Activated naive CD8-positive, alpha-beta T cell treated with anti-CD3 and anti-CD28 coated beads, Interleukin-2, amount 50 U/mL, for 24 hours (primary cell): ENCODE measurements at regions not wholly inside any gene's neighbourhood (a gene's known extent, or its start where the extent isn't known, plus 50 kb on each side); places are given as distances from the start of the nearest gene placed in this dataset.
"Not testable (repeated sequence)": the region's sequence is repeated elsewhere in the genome, so short reads cannot be mapped to it uniquely, and the experiment has no call there.

Experiments used
- ATAC-seq: fragments of 150-1000 bp; cut with Tn5 transposase; one replicate; pipeline ENCODE4 v1.10.0; 2021
- DNase-seq: peaks from one replicate; pipeline ENCODE4 v3.0.0; 2021
- H3K27ac Mint-ChIP-seq: one replicate; pipeline ENCODE4 v1.8.0; 2021; ENCODE audit warnings: mild to moderate bottlenecking, mixed read lengths
- H3K27me3 Mint-ChIP-seq: one replicate; pipeline ENCODE4 v1.8.0; 2021; ENCODE audit warnings: mixed read lengths
- H3K36me3 Mint-ChIP-seq: one replicate; pipeline ENCODE4 v1.8.0; 2021; ENCODE audit warnings: low read depth, mixed read lengths
- H3K4me1 Mint-ChIP-seq: one replicate; pipeline ENCODE4 v1.8.0; 2021; ENCODE audit warnings: mixed read lengths
- H3K4me3 Mint-ChIP-seq: one replicate; pipeline ENCODE4 v1.8.0; 2021; ENCODE audit warnings: mild to moderate bottlenecking, moderate library complexity, mixed read lengths
- H3K9me3 Mint-ChIP-seq: one replicate; pipeline ENCODE4 v1.8.0; 2021; ENCODE audit warnings: mixed read lengths

- no peaks in the 10 kb centered on the region for H3K4me1 Mint-ChIP-seq
These were observed 123.4 kb upstream of the ECI2 start for GRCh38 chr6:4258733-4259132.

GRCh38 chr6:4256969-4257368, 121.6 kb upstream of the ECI2 start:
- Mint-ChIP-seq H3K4me3 (no peak overlapping the region), H3K27me3 (peaks cover 3% of the 10 kb centered on the region), H3K36me3 (no peaks in the 10 kb centered on the region), H3K4me1 (no peaks in the 10 kb centered on the region), H3K27ac (no peak overlapping the region), H3K9me3 (no peaks in the 10 kb centered on the region)
- DNase-seq (no peak), ATAC-seq (no peak)

More at GRCh38 chr6:4258733-4259132, 123.4 kb upstream of the ECI2 start:
- H3K36me3 Mint-ChIP-seq: no peaks in the 10 kb centered on the region
- no peaks in the 10 kb centered on the region for H3K27me3 Mint-ChIP-seq
- no peak for DNase-seq
- no peaks in the 10 kb centered on the region for H3K9me3 Mint-ChIP-seq
- no peak overlapping the region for H3K4me3 Mint-ChIP-seq
- no peak for ATAC-seq
- H3K27ac Mint-ChIP-seq: no peak overlapping the region

DNA sequence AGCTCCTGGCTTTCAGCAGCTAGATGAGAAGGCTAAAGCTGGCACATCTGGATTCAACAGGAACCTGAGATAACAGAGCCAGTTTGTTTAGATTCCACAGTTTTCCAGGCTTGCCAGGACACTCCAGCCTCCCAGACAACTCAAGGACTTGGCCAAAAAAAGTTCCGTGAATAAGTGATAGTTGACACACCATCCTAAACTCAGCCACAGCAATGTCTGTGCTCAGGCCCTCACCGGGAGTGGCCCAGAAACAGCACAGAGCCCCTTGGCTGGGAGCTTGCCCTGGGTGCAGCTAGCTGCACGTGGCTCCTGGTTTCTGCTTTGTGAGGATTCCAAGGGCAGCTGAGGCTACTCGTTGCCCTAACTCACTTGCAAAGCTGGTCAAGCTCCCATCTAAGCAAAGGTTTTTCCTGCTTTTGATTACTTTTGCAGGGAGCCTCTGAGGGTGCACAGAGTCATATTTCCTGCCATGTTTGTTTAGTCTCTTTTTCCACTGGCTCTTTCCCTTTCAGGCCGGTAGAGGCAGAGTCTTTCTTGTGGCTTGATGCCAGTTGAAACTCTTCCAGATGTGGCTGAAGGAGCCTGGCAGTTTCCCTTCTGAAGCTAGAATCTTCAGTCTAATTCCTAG, 118.3 kb upstream of the ECI2 start:
- ATAC-seq: no peak
- Mint-ChIP-seq H3K4me1 (no peaks in the 10 kb centered on the region), H3K27me3 (peaks cover 4% of the 10 kb centered on the region)

DNA sequence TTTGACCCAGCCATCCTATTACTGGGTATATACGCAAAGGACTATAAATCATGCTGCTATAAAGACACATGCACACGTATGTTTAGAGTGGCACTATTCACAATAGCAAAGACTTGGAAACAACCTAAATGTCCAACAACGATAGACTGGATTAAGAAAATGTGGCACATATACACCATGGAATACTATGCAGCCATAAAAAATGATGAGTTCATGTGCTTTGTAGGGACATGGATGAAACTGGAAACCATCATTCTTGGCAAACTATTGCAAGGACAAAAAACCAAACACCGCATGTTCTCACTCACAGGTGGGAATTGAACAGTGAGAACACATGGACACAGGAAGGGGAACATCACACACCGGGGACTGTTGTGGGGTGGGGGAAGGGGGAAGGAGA, 117.1 kb upstream of the ECI2 start:
- not testable (repeated sequence) for H3K9me3 Mint-ChIP-seq, H3K36me3 Mint-ChIP-seq, H3K4me3 Mint-ChIP-seq, H3K27ac Mint-ChIP-seq, H3K4me1 Mint-ChIP-seq, DNase-seq, H3K27me3 Mint-ChIP-seq, ATAC-seq

More for the DNA sequence above, 118.3 kb upstream of the ECI2 start:
- no peaks in the 10 kb centered on the region for H3K9me3 Mint-ChIP-seq
- no peaks in the 10 kb centered on the region for H3K36me3 Mint-ChIP-seq
- H3K27ac Mint-ChIP-seq: no peak overlapping the region
- no peak overlapping the region for H3K4me3 Mint-ChIP-seq
- no peak for DNase-seq

GRCh38 chr6:4250645-4251044, 115.3 kb upstream of the ECI2 start:
- Mint-ChIP-seq H3K27me3 (peaks cover 4% of the 10 kb centered on the region), H3K4me3 (no peak overlapping the region)

GRCh38 chr6:4243832-4244231, 108.5 kb upstream of the ECI2 start:
- H3K36me3 Mint-ChIP-seq, H3K4me1 Mint-ChIP-seq, H3K27ac Mint-ChIP-seq, H3K27me3 Mint-ChIP-seq, H3K4me3 Mint-ChIP-seq, DNase-seq, ATAC-seq: not testable (repeated sequence)
- H3K9me3 Mint-ChIP-seq: peaks cover 32% of the 10 kb centered on the region

More at GRCh38 chr6:4250645-4251044, 115.3 kb upstream of the ECI2 start:
- H3K9me3 Mint-ChIP-seq: peaks cover 7% of the 10 kb centered on the region
- no peak overlapping the region for H3K27ac Mint-ChIP-seq
- no peaks in the 10 kb centered on the region for H3K4me1 Mint-ChIP-seq
- DNase-seq: no peak
- ATAC-seq: no peak
- H3K36me3 Mint-ChIP-seq: no peaks in the 10 kb centered on the region

DNA sequence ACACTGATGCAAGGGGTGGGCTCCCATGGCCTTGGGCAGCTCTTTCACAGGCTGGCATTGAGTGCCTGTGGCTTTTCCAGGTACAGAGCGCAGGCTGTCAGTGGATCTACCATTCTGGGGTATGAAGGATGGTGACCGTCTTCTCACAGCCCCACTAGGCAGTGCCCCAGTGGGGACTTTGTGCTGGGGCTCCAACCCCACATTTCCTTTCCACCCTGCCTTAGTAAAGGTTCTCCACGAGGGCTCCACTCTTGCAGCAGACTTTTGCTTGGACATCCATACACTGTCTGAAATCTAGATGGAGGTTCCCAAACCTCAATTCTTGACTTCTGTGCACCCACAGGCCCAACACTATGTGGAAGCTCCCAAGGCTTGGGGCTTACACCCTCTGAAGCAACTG, 107.9 kb upstream of the ECI2 start:
- H3K4me1 Mint-ChIP-seq: no peaks in the 10 kb centered on the region
- ATAC-seq (no peak), DNase-seq (no peak)
- H3K27ac Mint-ChIP-seq: no peak overlapping the region
- H3K27me3 Mint-ChIP-seq: peaks cover 8% of the 10 kb centered on the region
- H3K9me3 Mint-ChIP-seq: peaks cover 28% of the 10 kb centered on the region
- H3K36me3 Mint-ChIP-seq: no peaks in the 10 kb centered on the region
- no peak overlapping the region for H3K4me3 Mint-ChIP-seq

DNA sequence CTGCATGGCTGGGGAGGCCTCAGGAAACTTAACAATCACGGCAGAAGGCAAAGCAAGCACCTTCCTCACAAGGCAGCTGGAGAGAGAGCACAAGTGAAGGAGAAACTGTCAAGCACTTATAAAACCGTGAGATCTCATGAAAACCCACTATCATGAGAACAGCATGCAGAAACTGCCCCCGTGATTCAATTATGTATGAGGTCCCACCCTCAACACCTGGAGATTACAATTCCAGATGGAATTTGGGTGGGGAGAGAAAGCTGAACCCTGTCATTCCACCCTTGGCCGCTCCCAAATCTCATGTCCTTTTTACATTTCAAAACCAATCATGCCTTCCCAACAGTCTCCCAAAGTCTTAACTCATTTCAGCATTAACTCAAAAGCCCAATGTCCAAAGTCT, 107.2 kb upstream of the ECI2 start:
- no peak for DNase-seq
- Mint-ChIP-seq H3K27me3 (peaks cover 11% of the 10 kb centered on the region), H3K4me1 (no peaks in the 10 kb centered on the region), H3K27ac (no peak overlapping the region), H3K9me3 (peaks cover 25% of the 10 kb centered on the region), H3K36me3 (no peaks in the 10 kb centered on the region), H3K4me3 (no peak overlapping the region)
- ATAC-seq: no peak

DNA sequence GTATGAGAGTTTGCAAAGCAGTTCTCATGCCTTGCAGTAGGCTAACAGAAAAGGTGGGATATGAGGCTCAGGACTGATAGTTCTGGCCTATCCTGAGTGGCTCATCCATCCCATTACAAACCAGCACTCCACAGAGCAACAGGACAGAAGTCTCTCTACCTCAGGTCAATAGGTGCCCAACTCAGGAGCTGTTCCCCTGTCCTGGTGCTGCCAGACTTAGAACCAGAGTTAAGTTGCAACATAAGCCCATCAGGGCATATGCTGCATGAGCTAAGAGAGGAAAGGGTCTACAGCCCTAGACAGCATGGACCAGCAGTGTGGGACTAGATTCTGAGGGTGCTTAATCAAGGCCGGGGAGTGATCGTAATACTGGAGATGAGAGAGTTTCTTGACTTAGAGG, 104.8 kb upstream of the ECI2 start:
- ATAC-seq (no peak), DNase-seq (no peak)
- peaks cover 25% of the 10 kb centered on the region for H3K9me3 Mint-ChIP-seq
- no peaks in the 10 kb centered on the region for H3K4me1 Mint-ChIP-seq
- H3K27me3 Mint-ChIP-seq: peaks cover 11% of the 10 kb centered on the region
- no peaks in the 10 kb centered on the region for H3K36me3 Mint-ChIP-seq
- no peak overlapping the region for H3K4me3 Mint-ChIP-seq
- no peak overlapping the region for H3K27ac Mint-ChIP-seq

- H3K36me3 Mint-ChIP-seq: peaks cover 6% of the 10 kb centered on the region
- peaks cover 10% of the 10 kb centered on the region for H3K9me3 Mint-ChIP-seq
- ATAC-seq (no peak), DNase-seq (no peak)
- H3K4me1 Mint-ChIP-seq: peaks cover 6% of the 10 kb centered on the region
- H3K27ac Mint-ChIP-seq: no peak overlapping the region
- no peak overlapping the region for H3K4me3 Mint-ChIP-seq
- peaks cover 37% of the 10 kb centered on the region for H3K27me3 Mint-ChIP-seq
These were observed 89.9 kb upstream of the ECI2 start for GRCh38 chr6:4225161-4225872.

DNA sequence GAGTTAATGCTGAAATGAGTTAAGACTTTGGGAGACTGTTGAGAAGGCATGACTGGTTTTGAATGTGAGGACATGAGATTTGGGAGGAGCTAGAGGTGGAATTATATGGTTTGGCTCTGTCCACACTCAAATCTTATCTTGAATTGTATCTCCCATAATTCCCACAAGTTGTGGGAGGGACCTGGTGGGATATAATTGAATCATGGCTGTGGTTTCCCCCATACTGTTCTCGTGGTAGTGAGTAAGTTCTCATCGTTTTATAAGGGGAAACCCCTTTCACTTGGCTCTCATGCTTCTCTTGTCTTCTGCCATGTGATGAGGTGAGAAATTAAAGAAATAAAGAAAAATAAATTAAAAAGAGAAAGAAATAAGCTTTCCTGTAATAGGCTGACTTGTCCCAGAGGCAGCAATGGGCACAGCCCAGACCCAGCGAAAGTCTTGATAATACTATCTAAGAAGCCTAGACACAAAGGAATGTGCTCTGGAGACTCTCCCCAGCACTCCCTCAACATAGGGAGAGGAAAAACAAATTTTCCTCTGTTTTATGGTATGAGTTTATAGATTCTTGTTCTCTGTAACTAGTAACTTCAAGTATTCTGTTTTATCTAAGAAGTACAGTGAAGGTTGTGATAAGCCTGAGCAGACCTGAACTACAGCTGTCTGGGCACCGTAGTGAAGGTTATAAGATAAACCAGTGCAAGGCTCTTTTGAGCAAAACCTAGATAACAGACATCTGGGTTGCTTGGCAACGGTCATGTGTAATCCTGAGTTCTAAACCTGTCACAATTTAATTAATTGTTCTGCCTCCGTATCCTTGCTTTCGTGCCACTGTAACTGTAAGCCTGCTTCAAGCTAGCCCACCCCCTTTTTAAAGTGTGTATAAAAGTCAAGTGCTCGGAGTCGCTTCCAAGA, 88.9 kb upstream of the ECI2 start:
- Mint-ChIP-seq H3K9me3 (peaks cover 7% of the 10 kb centered on the region), H3K4me1 (peaks cover 6% of the 10 kb centered on the region), H3K27ac (no peak overlapping the region), H3K36me3 (peaks cover 6% of the 10 kb centered on the region), H3K4me3 (no peak overlapping the region), H3K27me3 (peaks cover 39% of the 10 kb centered on the region)
- DNase-seq: no peak
- ATAC-seq: peak; percentile 79

DNA sequence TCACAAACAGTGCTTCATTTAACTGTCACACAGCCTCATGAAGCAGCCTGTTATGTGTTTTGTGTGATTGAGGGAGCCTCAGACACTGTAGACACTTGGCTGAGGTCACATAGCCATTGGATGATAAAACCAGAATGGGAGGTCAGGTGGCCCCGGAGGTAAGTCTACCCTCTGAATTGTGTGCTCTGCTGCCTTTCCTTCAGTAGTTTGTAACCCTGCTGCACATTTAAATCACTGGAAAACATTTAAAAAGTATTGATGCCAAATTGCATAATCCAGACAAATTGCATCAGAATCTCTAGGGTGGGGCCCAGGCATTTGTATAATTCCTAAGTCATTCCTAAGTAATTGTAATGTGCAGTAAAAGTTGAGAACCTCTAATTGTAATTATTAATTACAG, 85.2 kb upstream of the ECI2 start:
- Mint-ChIP-seq H3K27me3 (peaks cover 22% of the 10 kb centered on the region), H3K27ac (no peak overlapping the region), H3K9me3 (peaks cover 9% of the 10 kb centered on the region), H3K4me1 (peaks cover 6% of the 10 kb centered on the region), H3K4me3 (no peak overlapping the region), H3K36me3 (peaks cover 6% of the 10 kb centered on the region)
- no peak for ATAC-seq
- no peak for DNase-seq

- not testable (repeated sequence) for DNase-seq, H3K27ac Mint-ChIP-seq
These were observed 83.4 kb upstream of the ECI2 start for GRCh38 chr6:4218619-4219317.

GRCh38 chr6:4212588-4212987, 77.2 kb upstream of the ECI2 start:
- peaks cover 10% of the 10 kb centered on the region for H3K27me3 Mint-ChIP-seq
- H3K36me3 Mint-ChIP-seq: peaks cover 2% of the 10 kb centered on the region
- no peak overlapping the region for H3K4me3 Mint-ChIP-seq
- ATAC-seq (no peak), DNase-seq (no peak)
- no peak overlapping the region for H3K27ac Mint-ChIP-seq
- peaks cover 19% of the 10 kb centered on the region for H3K9me3 Mint-ChIP-seq
- H3K4me1 Mint-ChIP-seq: peaks cover 12% of the 10 kb centered on the region

More at GRCh38 chr6:4218619-4219317, 83.4 kb upstream of the ECI2 start:
- Mint-ChIP-seq H3K9me3 (peaks cover 18% of the 10 kb centered on the region), H3K27me3 (peaks cover 24% of the 10 kb centered on the region)
- not testable (repeated sequence) for H3K36me3 Mint-ChIP-seq, H3K4me1 Mint-ChIP-seq, H3K4me3 Mint-ChIP-seq, ATAC-seq
